ENCODE measurements at regions not wholly inside any gene's neighbourhood (a gene's known extent, or its start where the extent isn't known, plus 50 kb on each side); places are given as distances from the start of the nearest gene placed in this dataset.
"Not testable (repeated sequence)": the region's sequence is repeated elsewhere in the genome, so short reads cannot be mapped to it uniquely, and the experiment has no call there.

DNA sequence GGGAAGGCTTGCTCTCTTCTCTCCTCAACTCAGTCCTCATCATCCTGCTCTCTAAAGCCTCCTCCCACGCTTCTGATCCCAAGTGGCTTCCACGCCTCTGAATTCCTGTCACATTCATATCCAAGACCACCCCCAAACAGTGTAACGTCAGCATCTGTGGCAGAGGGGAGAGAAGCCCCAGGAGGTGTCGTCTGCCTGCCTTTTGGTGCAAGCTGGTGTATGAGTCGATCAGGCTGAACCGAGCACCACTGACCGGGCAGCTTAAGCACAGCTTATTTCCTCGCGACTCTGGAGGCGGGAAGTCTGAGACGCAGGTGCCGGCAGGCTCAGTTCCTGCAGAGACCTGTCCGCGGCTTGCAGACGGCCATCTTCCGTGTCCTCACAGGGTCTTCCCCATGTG is 123.8 kb upstream of the RAB4A start:
- no peaks in the 10 kb centered on the region for H3K36me3 Mint-ChIP-seq (ENCODE audit: low read depth)
- H3K27me3 Mint-ChIP-seq (ENCODE audit: insufficient read depth), result peaks cover 12% of the 10 kb centered on the region
- no peak for DNase-seq (ENCODE audit: low spot score)
- H3K9me3 Mint-ChIP-seq, result no peaks in the 10 kb centered on the region
- no peak overlapping the region for H3K27ac Mint-ChIP-seq
- H3K4me3 Mint-ChIP-seq, result no peak overlapping the region
- H3K4me1 Mint-ChIP-seq (ENCODE audit: low read depth), result no peaks in the 10 kb centered on the region
- intact Hi-C loops (cut with micrococcal nuclease), result no loop called here

DNA sequence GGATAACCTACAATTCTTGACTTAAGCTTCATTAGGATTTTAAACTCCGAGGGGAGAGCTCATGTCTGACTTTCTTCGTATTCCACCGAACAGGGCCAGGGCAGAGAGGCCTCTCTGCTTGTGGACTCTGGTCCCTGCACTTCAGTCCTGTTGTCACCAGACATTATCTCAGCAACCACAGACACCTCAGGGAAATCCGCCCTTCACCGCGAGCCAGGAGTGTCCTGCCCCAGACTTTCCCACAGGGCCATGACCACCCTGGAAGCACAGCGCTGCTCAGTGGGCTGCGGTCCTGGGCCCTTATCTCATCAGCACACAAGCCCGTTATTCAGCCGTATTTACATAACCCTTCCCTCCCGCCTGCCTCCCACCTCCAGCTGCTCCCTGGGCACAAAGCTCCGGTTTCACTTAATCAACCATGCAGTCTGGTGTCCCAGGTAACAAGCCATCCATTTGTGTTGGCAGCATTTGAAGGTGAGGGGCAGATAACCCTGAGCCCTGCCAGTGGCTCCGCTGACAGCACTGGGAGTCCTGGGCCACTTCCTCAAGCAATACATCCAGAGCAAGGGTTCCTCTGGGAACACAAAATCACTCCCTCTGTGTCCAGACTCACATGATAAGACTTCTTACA is 122.8 kb upstream of the RAB4A start:
- H3K9me3 Mint-ChIP-seq, result no peaks in the 10 kb centered on the region
- intact Hi-C loops (cut with micrococcal nuclease), result no loop called here
- no peak overlapping the region for H3K27ac Mint-ChIP-seq
- peaks cover 12% of the 10 kb centered on the region for H3K27me3 Mint-ChIP-seq (ENCODE audit: insufficient read depth)
- no peaks in the 10 kb centered on the region for H3K36me3 Mint-ChIP-seq (ENCODE audit: low read depth)
- no peaks in the 10 kb centered on the region for H3K4me1 Mint-ChIP-seq (ENCODE audit: low read depth)
- no peak overlapping the region for H3K4me3 Mint-ChIP-seq
- DNase-seq (ENCODE audit: low spot score), result no peak

DNA sequence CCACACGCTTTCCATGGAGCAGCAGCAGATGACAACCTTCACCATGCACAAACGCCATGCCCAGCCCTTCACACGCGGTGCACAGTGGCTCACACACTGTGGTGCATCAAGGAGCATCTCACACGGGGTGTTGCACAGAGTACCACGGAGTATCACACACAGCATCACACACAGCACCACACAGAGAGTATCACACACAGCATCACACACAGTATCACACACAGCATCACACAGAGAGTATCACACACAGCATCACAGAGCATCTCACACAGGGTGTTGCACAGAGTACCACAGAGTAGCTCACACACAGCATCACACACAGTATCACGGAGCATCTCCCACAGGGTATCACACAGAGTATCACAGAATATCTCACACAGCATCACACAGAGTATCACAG is 122.2 kb upstream of the RAB4A start:
- H3K36me3 Mint-ChIP-seq (ENCODE audit: low read depth), result no peaks in the 10 kb centered on the region

DNA sequence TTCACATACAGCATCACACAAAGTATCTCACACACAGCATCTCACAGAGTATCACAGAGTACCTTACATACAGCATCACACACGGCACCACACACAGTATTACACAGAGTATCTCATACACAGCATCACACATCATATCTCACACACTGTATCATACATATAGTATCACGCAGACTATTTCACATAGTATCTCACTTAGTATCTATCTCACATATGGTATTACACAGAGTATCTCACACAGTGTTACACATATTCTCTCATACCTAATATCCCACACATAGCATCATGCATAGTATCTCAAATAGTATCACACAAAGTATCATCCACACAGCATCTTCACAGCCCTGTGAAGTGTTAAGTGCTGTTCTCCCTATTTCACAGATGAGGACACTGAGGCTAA is 121.5 kb upstream of the RAB4A start:
- peaks cover 12% of the 10 kb centered on the region for H3K27me3 Mint-ChIP-seq (ENCODE audit: insufficient read depth)
- no peaks in the 10 kb centered on the region for H3K36me3 Mint-ChIP-seq (ENCODE audit: low read depth)
- H3K4me1 Mint-ChIP-seq (ENCODE audit: low read depth), result no peaks in the 10 kb centered on the region
- intact Hi-C loops (cut with micrococcal nuclease), result no loop called here
- no peaks in the 10 kb centered on the region for H3K9me3 Mint-ChIP-seq
- DNase-seq (ENCODE audit: low spot score), result no peak
- no peak overlapping the region for H3K27ac Mint-ChIP-seq
- no peak overlapping the region for H3K4me3 Mint-ChIP-seq

More for the DNA sequence above, 122.2 kb upstream of the RAB4A start:
- no peaks in the 10 kb centered on the region for H3K4me1 Mint-ChIP-seq (ENCODE audit: low read depth)
- no peaks in the 10 kb centered on the region for H3K9me3 Mint-ChIP-seq
- H3K27ac Mint-ChIP-seq, result no peak overlapping the region
- no peak overlapping the region for H3K4me3 Mint-ChIP-seq
- H3K27me3 Mint-ChIP-seq (ENCODE audit: insufficient read depth), result peaks cover 12% of the 10 kb centered on the region
- intact Hi-C loops (cut with micrococcal nuclease), result no loop called here
- no peak for DNase-seq (ENCODE audit: low spot score)

DNA sequence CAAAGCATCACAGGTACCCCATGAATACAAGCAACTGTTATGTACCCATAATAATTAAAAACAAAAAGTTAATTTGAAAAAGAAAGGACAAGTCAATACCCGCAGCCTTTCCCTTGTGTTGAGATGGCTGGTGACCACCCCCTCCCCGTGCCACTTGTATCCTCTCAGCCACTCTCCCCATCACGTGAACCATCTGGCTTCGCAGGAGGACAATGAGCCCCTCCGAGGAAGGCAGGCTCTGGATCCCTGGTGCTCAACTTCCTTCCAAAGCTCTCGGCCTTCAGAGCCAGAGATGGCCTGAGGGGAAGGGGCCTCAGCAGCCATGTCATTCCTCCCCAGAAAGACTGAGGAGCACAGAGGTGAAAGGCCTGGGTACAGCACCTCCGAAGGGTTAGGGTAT is 120.4 kb upstream of the RAB4A start:
- Mint-ChIP-seq H3K4me3 (no peak overlapping the region), H3K9me3 (no peaks in the 10 kb centered on the region), H3K27ac (no peak overlapping the region), H3K36me3 (ENCODE audit: low read depth) (no peaks in the 10 kb centered on the region), H3K4me1 (ENCODE audit: low read depth) (peaks cover 9% of the 10 kb centered on the region), H3K27me3 (ENCODE audit: insufficient read depth) (peaks cover 15% of the 10 kb centered on the region)
- no peak for DNase-seq (ENCODE audit: low spot score)
- intact Hi-C loops (cut with micrococcal nuclease), result no loop called here

DNA sequence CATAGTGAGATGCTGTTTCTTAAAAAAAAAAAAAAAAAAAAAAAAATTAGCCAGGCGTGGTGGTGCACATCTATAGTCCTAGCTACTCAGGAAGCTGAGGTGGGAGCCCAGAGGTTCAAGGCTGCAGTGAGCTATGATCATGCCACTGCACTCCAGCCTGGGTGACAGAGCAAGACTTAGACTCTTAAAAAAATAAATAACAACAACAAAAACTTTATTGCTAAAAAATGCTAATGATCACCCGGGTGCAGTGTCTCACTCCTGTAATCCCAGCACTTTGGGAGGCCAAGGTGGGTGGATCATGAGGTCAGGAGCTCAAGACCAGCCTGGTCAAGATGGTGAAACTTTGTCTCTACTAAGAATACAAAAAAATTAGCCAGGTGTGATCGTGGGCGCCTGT is 119.5 kb upstream of the RAB4A start:
- DNase-seq (ENCODE audit: low spot score); H3K9me3 Mint-ChIP-seq; H3K27me3 Mint-ChIP-seq (ENCODE audit: insufficient read depth); H3K27ac Mint-ChIP-seq; H3K4me3 Mint-ChIP-seq; H3K36me3 Mint-ChIP-seq (ENCODE audit: low read depth); intact Hi-C loops (cut with micrococcal nuclease): not testable (repeated sequence)
- peaks cover 15% of the 10 kb centered on the region for H3K4me1 Mint-ChIP-seq (ENCODE audit: low read depth)

DNA sequence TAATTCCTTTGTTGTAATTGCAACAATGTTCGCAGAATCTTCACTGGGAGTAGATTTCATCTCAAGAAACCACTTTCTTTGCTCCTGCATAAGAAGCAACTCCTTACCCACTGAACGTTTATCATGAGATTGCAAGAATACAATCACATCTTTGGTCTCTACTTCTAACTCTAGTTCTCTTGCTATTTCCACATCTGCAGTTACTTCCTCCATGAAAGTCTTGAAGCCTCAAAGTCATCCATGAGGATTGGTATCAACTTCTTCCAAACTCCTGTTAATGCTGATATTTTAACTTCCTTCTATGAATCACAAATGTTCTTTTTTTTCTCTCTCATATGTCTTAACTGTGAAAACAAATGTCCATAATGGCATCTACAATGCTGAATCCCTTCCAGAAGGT is 118.6 kb upstream of the RAB4A start:
- Mint-ChIP-seq H3K9me3 (no peaks in the 10 kb centered on the region), H3K36me3 (ENCODE audit: low read depth) (no peaks in the 10 kb centered on the region), H3K4me3 (no peak overlapping the region), H3K4me1 (ENCODE audit: low read depth) (peaks cover 15% of the 10 kb centered on the region), H3K27me3 (ENCODE audit: insufficient read depth) (peaks cover 6% of the 10 kb centered on the region), H3K27ac (no peak overlapping the region)
- intact Hi-C loops (cut with micrococcal nuclease), result no loop called here
- DNase-seq (ENCODE audit: low spot score), result no peak

DNA sequence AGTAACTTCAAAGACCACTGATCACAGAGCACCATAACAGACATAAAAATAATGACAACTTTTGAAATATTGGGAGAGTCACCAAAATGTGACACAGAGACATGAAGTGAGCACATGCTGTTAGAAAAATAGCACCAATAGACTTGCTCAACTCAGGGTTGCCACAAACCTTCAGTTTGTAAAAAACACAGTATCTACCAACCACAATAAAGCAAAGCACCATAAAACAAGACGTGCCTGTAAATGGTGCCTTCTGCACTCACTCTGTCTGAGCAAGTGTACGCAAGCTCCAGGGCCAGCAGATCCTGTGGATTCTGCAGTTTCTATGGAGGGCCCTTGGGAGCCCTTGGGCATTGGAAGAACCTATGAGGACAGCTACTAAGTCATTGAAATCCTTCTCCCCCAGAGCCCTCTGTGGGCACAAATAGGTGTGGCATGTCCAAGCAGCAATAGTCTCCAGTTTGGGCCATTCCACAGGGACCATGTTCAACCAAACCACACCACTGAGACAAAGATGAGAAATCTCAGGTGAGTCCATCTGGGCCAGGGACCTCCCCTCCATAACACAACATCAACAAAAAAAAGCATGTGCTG is 116.9 kb upstream of the RAB4A start:
- Mint-ChIP-seq H3K9me3 (no peaks in the 10 kb centered on the region), H3K4me3 (no peak overlapping the region), H3K4me1 (ENCODE audit: low read depth) (peaks cover 15% of the 10 kb centered on the region), H3K36me3 (ENCODE audit: low read depth) (no peaks in the 10 kb centered on the region), H3K27ac (no peak overlapping the region), H3K27me3 (ENCODE audit: insufficient read depth) (peaks cover 2% of the 10 kb centered on the region)
- no peak for DNase-seq (ENCODE audit: low spot score)
- intact Hi-C loops (cut with micrococcal nuclease), result no loop called here

DNA sequence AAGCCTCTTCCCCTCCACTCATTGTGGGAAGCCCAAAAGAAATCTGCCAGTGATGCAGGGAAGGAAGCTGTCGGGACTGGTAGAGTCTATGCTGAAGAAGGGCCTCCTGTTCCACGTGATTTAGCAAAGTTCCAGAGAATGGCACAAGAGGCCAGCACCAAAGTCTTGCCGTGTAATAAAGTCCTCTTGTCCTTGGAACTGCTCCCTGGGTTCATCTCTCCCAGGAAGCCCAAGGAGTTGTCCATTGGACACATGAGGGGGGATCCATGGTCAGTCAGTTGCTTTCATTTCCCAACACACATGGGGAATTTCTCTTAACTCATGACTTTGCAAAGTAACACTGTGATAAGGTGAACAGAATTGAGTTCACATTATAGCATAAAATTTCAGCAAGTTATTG is 116.1 kb upstream of the RAB4A start:
- H3K4me1 Mint-ChIP-seq (ENCODE audit: low read depth), result peaks cover 15% of the 10 kb centered on the region
- intact Hi-C loops (cut with micrococcal nuclease), result no loop called here
- H3K27me3 Mint-ChIP-seq (ENCODE audit: insufficient read depth), result peaks cover 2% of the 10 kb centered on the region
- no peak overlapping the region for H3K4me3 Mint-ChIP-seq
- H3K36me3 Mint-ChIP-seq (ENCODE audit: low read depth), result no peaks in the 10 kb centered on the region
- no peak overlapping the region for H3K27ac Mint-ChIP-seq
- DNase-seq (ENCODE audit: low spot score), result no peak
- H3K9me3 Mint-ChIP-seq, result no peaks in the 10 kb centered on the region

DNA sequence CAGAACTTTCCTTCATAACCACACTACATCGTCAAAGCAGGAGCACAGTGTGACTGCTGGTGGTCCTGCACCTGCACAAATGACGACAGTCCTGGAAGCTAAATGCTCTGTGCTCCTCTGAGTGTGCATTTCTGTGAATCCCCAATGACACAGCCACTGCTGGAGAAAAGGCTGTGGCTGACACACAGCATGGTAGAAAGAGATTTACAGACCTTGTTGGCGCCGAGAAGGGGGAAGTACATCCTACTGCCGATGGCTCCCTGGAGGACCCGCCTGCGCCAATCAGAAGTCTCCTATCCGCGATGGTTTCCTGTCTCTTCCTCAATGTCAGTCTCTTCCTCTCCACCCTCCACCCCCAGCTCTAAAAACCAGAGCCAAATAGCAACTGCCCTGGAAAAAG is 115.4 kb upstream of the RAB4A start:
- DNase-seq (ENCODE audit: low spot score), result no peak
- intact Hi-C loops (cut with micrococcal nuclease), result no loop called here
- H3K4me3 Mint-ChIP-seq, result no peak overlapping the region

DNA sequence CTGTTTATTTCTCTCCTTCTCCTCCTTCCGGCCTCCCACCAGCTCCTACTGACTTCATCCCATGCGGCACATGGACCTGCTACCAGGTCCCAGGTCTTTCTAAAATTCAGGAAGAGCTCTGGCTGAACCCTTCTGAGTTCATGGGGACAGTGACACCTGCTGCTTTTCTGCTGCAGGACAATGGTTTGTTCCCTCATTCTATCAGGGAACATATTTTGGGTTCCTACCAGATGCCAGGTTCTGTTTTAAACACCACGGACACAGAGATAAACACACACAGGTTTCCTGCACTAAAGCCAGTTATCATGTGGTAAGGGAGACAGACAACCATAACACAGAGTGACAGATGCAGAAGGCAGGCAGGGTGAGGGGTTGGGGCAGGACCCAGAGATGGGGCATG is 114.0 kb upstream of the RAB4A start:
- H3K36me3 Mint-ChIP-seq (ENCODE audit: low read depth), result no peaks in the 10 kb centered on the region
- no peak for DNase-seq (ENCODE audit: low spot score)
- peaks cover 2% of the 10 kb centered on the region for H3K27me3 Mint-ChIP-seq (ENCODE audit: insufficient read depth)
- H3K27ac Mint-ChIP-seq, result no peak overlapping the region
- intact Hi-C loops (cut with micrococcal nuclease), result no loop called here
- H3K4me1 Mint-ChIP-seq (ENCODE audit: low read depth), result peaks cover 15% of the 10 kb centered on the region
- H3K4me3 Mint-ChIP-seq, result no peak overlapping the region
- no peaks in the 10 kb centered on the region for H3K9me3 Mint-ChIP-seq

More for the DNA sequence above, 115.4 kb upstream of the RAB4A start:
- Mint-ChIP-seq H3K4me1 (ENCODE audit: low read depth) (peaks cover 15% of the 10 kb centered on the region), H3K36me3 (ENCODE audit: low read depth) (no peaks in the 10 kb centered on the region), H3K27ac (no peak overlapping the region), H3K27me3 (ENCODE audit: insufficient read depth) (peaks cover 2% of the 10 kb centered on the region), H3K9me3 (no peaks in the 10 kb centered on the region)

DNA sequence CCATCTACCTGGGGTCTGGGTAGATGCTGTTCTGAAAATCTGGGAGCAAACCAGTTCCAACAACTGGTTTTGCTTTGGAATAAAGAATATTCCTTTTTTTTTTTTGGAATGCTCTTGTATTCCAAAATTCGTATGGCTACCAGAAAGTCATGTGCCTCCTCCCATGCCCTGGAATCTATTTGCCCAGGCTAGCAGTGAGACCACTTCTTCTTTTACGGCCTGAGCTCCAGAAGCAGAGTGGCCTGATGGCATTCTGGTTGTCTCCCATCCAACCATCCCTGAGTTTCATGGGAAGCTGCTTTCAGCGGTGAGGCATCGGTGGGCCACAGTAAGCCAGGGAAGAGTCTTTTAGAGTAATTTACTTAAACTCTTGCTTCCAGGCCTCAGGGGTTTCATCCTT is 113.4 kb upstream of the RAB4A start:
- Mint-ChIP-seq H3K4me3 (no peak overlapping the region), H3K4me1 (ENCODE audit: low read depth) (peaks cover 15% of the 10 kb centered on the region), H3K36me3 (ENCODE audit: low read depth) (no peaks in the 10 kb centered on the region), H3K9me3 (no peaks in the 10 kb centered on the region), H3K27ac (no peak overlapping the region), H3K27me3 (ENCODE audit: insufficient read depth) (peaks cover 2% of the 10 kb centered on the region)
- intact Hi-C loops (cut with micrococcal nuclease), result no loop called here
- DNase-seq (ENCODE audit: low spot score), result no peak

DNA sequence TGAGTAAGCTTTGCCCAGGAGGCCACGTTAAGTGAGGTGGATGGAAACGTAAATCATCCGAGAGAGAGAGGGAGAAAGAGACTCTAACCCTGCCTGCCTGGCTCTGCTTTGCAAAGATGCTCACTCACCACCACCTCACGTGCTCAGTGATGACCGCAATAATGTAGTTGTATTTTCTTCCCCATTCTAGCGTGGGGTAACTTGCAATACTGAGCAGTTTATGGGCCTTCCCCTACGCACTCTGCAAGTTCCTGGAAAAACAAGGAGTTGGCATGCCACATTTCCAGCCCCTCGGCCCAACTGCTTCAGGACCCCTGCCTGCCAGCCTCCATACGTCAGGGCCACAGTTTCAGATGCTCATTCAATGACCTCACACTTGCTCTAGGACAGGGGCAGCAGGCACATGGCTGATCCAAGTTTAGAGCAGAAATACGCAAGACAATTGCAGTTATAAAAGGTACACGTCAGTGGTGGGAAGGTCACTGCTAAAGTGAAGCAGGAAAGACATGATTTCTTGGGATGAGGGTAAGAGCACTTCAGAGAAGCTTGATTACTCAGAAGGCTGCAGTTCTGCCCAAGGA is 112.5 kb upstream of the RAB4A start:
- no peaks in the 10 kb centered on the region for H3K9me3 Mint-ChIP-seq
- H3K27me3 Mint-ChIP-seq (ENCODE audit: insufficient read depth), result peaks cover 2% of the 10 kb centered on the region
- no peaks in the 10 kb centered on the region for H3K36me3 Mint-ChIP-seq (ENCODE audit: low read depth)
- peaks cover 15% of the 10 kb centered on the region for H3K4me1 Mint-ChIP-seq (ENCODE audit: low read depth)
- DNase-seq (ENCODE audit: low spot score), result no peak
- H3K27ac Mint-ChIP-seq, result no peak overlapping the region
- intact Hi-C loops (cut with micrococcal nuclease), result no loop called here
- no peak overlapping the region for H3K4me3 Mint-ChIP-seq
